ENCODE measurements at regions not wholly inside any gene's neighbourhood (a gene's known extent, or its start where the extent isn't known, plus 50 kb on each side); places are given as distances from the start of the nearest gene placed in this dataset.
A peak's percentile ranks its signal among the peaks of the same experiment; 100 is the strongest.

- intact Hi-C loops (cut with DNase I): no loop called here
- no peak for DNase-seq (ENCODE audit: missing footprints)
- ATAC-seq: no peak
These were observed 746.3 kb downstream of the JRKL start for GRCh38 chr11:97136067-97136466.

- DNase-seq (ENCODE audit: missing footprints): no peak
- intact Hi-C loops (cut with DNase I): loop anchor here (2.0 kb wide), 1 partner anchor 314 kb away; no protein-coding TSS in a partner anchor
- no peak for ATAC-seq
These were observed 751.2 kb downstream of the JRKL start for GRCh38 chr11:97140885-97141494.

- ATAC-seq: no peak
- intact Hi-C loops (cut with DNase I): no loop called here
- no peak for DNase-seq (ENCODE audit: missing footprints)
These were observed 753.6 kb downstream of the JRKL start for GRCh38 chr11:97143463-97143862.

GRCh38 chr11:97149741-97150140, 759.9 kb downstream of the JRKL start:
- ATAC-seq: no peak
- intact Hi-C loops (cut with DNase I): loop anchor here (5.0 kb wide), 1 partner anchor 682 kb away; no protein-coding TSS in a partner anchor
- no peak for DNase-seq (ENCODE audit: missing footprints)

- ATAC-seq: no peak
- intact Hi-C loops (cut with DNase I): no loop called here
- no peak for DNase-seq (ENCODE audit: missing footprints)
These were observed 767.5 kb downstream of the JRKL start for GRCh38 chr11:97157221-97157740.

GRCh38 chr11:97158243-97158642, 768.4 kb downstream of the JRKL start:
- intact Hi-C loops (cut with DNase I): no loop called here
- ATAC-seq (no peak), DNase-seq (ENCODE audit: missing footprints) (no peak)

- ATAC-seq (no peak), DNase-seq (ENCODE audit: missing footprints) (no peak)
- intact Hi-C loops (cut with DNase I): no loop called here
These were observed 773.9 kb downstream of the JRKL start for GRCh38 chr11:97163631-97164191.

GRCh38 chr11:97201743-97202612, 812.2 kb downstream of the JRKL start:
- ATAC-seq (peak; percentile 83), DNase-seq (ENCODE audit: missing footprints) (peak; percentile 37)
- intact Hi-C loops (cut with DNase I): loop anchor here (10.0 kb wide), 1 partner anchor 737 kb away; no protein-coding TSS in a partner anchor

GRCh38 chr11:97202613-97203292, 812.9 kb downstream of the JRKL start:
- no peak for DNase-seq (ENCODE audit: missing footprints)
- no peak for ATAC-seq
- intact Hi-C loops (cut with DNase I): loop anchor here (10.0 kb wide), 1 partner anchor 738 kb away; no protein-coding TSS in a partner anchor

GRCh38 chr11:97218011-97218410, 828.2 kb downstream of the JRKL start:
- DNase-seq (ENCODE audit: missing footprints): no peak
- intact Hi-C loops (cut with DNase I): no loop called here
- ATAC-seq: no peak

GRCh38 chr11:97223647-97224046, 833.8 kb downstream of the JRKL start:
- ATAC-seq (no peak), DNase-seq (ENCODE audit: missing footprints) (no peak)
- intact Hi-C loops (cut with DNase I): loop anchor here (10.0 kb wide), 1 partner anchor 359 kb away; no protein-coding TSS in a partner anchor

GRCh38 chr11:97224396-97224795, 834.6 kb downstream of the JRKL start:
- intact Hi-C loops (cut with DNase I): loop anchor here (10.0 kb wide), 1 partner anchor 360 kb away; no protein-coding TSS in a partner anchor
- peak; percentile 64 for ATAC-seq
- DNase-seq (ENCODE audit: missing footprints): no peak

GRCh38 chr11:97225794-97226193, 836.0 kb downstream of the JRKL start:
- no peak for ATAC-seq
- intact Hi-C loops (cut with DNase I): loop anchor here (10.0 kb wide), 1 partner anchor 361 kb away; no protein-coding TSS in a partner anchor
- DNase-seq (ENCODE audit: missing footprints): no peak

GRCh38 chr11:97229936-97230335, 840.1 kb downstream of the JRKL start:
- ATAC-seq (no peak), DNase-seq (ENCODE audit: missing footprints) (no peak)
- intact Hi-C loops (cut with DNase I): loop anchor here (10.0 kb wide), 1 partner anchor 365 kb away; no protein-coding TSS in a partner anchor

GRCh38 chr11:97231231-97231630, 841.4 kb downstream of the JRKL start:
- ATAC-seq (no peak), DNase-seq (ENCODE audit: missing footprints) (no peak)
- intact Hi-C loops (cut with DNase I): no loop called here

- intact Hi-C loops (cut with DNase I): no loop called here
- ATAC-seq (no peak), DNase-seq (ENCODE audit: missing footprints) (no peak)
These were observed 844.2 kb downstream of the JRKL start for GRCh38 chr11:97234016-97234415.

- DNase-seq (ENCODE audit: missing footprints) (no peak), ATAC-seq (no peak)
- intact Hi-C loops (cut with DNase I): no loop called here
These were observed 847.3 kb downstream of the JRKL start for GRCh38 chr11:97237151-97237550.

GRCh38 chr11:97247601-97248000, 857.8 kb downstream of the JRKL start:
- DNase-seq (ENCODE audit: missing footprints): no peak
- ATAC-seq: no peak
- intact Hi-C loops (cut with DNase I): no loop called here

GRCh38 chr11:97254790-97255189, 865.0 kb downstream of the JRKL start:
- DNase-seq (ENCODE audit: missing footprints) (no peak), ATAC-seq (peak; percentile 65)
- intact Hi-C loops (cut with DNase I): no loop called here

Measured in Right ventricle myocardium inferior (tissue), 1 donor.